ENCODE measurements at regions not wholly inside any gene's neighbourhood (a gene's known extent, or its start where the extent isn't known, plus 50 kb on each side); places are given as distances from the start of the nearest gene placed in this dataset.

GRCh38 chr4:32988165-32988811 is 2268.1 kb downstream of the PCDH7 start:
- no peak for TF ChIP-seq CTCF (IDR thresholded peaks at IDR 0.05)
- TF ChIP-seq EP300 (IDR thresholded peaks at IDR 0.05): no peak
- TF ChIP-seq POLR2A (IDR thresholded peaks at IDR 0.05): no peak
